Endothelial cell of umbilical vein (primary cell): ENCODE measurements at regions not wholly inside any gene's neighbourhood (a gene's known extent, or its start where the extent isn't known, plus 50 kb on each side); places are given as distances from the start of the nearest gene placed in this dataset.

Experiments
- BruUV-seq: library from RNA; stranded (reverse); fragments of 400-500 nt; replicated peaks from 2 replicates; lab custom pipeline; 2021; lab: Mats Ljungman, UMichigan
- CTCF ChIA-PET: fragments of 300-600, 350-600 bp; sonication (Branson Sonifier 250); formaldehyde crosslinking; loops from one replicate; lab custom pipeline; 2021; ENCODE audit warnings: antibody characterized with exemption, inconsistent platforms; lab: Charles Lee
- POLR2A ChIA-PET: fragments of 300-600, 350-600 bp; sonication (Branson Sonifier 250); formaldehyde crosslinking; loops from one replicate; lab custom pipeline; 2021; ENCODE audit warnings: antibody characterized with exemption, inconsistent platforms; lab: Charles Lee
- DNase-seq: peaks from one replicate; pipeline ENCODE4 v3.0.0-alpha.2; 2011; ENCODE audit warnings: low read depth, low spot score
- FAIRE-seq: peaks from 2 replicates; lab custom pipeline; 2011; peaks lifted over from hg19 to GRCh38; lab: Jason Lieb, UNC
- H2AFZ ChIP-seq: 2 replicates; pipeline ENCODE4 v1.6.0; 2012; ENCODE audit warnings: low read depth, low read length, control low read depth, inconsistent platforms
- H3K27ac ChIP-seq: 2 replicates; pipeline ENCODE4 v1.5.1; 2011; ENCODE audit warnings: low read depth, mild to moderate bottlenecking, control low read depth, low read length, moderate library complexity; ENCODE audit not compliant: insufficient read depth
- H3K27me3 ChIP-seq, 2 experiments: 2 replicates each; pipeline versions ENCODE4 v1.6.0 to v1.6.1; 2011; ENCODE audit warnings: low read length in 2 of 2, mixed read lengths in 1 of 2; ENCODE audit not compliant: control insufficient read depth in 2 of 2, insufficient read depth in 2 of 2
- H3K36me3 ChIP-seq, 2 experiments: 2 replicates in 1 of 2; 3 replicates in 1 of 2; pipeline ENCODE4 v1.5.1; 2011; ENCODE audit warnings: low read length in 2 of 2, mild to moderate bottlenecking in 1 of 2, moderate library complexity in 1 of 2; ENCODE audit not compliant: control insufficient read depth in 2 of 2, insufficient read depth in 2 of 2; ENCODE audit errors: extremely low read depth in 1 of 2
- H3K4me1 ChIP-seq: 3 replicates; pipeline ENCODE4 v1.5.1; 2011; ENCODE audit warnings: mild to moderate bottlenecking, low read length; ENCODE audit not compliant: control insufficient read depth, insufficient read depth; ENCODE audit errors: extremely low read depth
- H3K4me2 ChIP-seq: 2 replicates; pipeline ENCODE4 v1.6.1; 2011; ENCODE audit warnings: low read length, control low read depth, mixed read lengths; ENCODE audit not compliant: insufficient read depth
- H3K4me3 ChIP-seq, 3 experiments: fragments of 200-600 bp in 1 of 3; sonication (generic), shearing (Covaris generic) in 1 of 3; replicated peaks in 1 of 3; 2 replicates each; pipeline ENCODE4 v1.5.1; 2011 to 2016; ENCODE audit warnings: control low read depth in 3 of 3, low read length in 3 of 3, mild to moderate bottlenecking in 2 of 3, inconsistent platforms in 1 of 3, low read depth in 1 of 3, moderate library complexity in 1 of 3; ENCODE audit not compliant: insufficient read depth in 1 of 3
- H3K79me2 ChIP-seq: 2 replicates; pipeline ENCODE4 v1.6.0; 2012; ENCODE audit warnings: low read length, inconsistent platforms; ENCODE audit not compliant: control insufficient read depth, insufficient read depth
- H3K9ac ChIP-seq: replicated peaks from 2 replicates; pipeline ENCODE3; 2011; ENCODE audit warnings: low read length, control low read depth; ENCODE audit not compliant: insufficient read depth; ENCODE audit errors: extremely low read depth
- H3K9me1 ChIP-seq: replicated peaks from 3 replicates; pipeline ENCODE4 v1.6.0; 2011; ENCODE audit warnings: mild to moderate bottlenecking, low read length; ENCODE audit not compliant: control insufficient read depth, insufficient read depth; ENCODE audit errors: extremely low read depth
- H3K9me3 ChIP-seq: replicated peaks from 2 replicates; pipeline ENCODE4 v1.5.1; 2012; ENCODE audit warnings: low read length, inconsistent platforms; ENCODE audit not compliant: control insufficient read depth, insufficient read depth
- H4K20me1 ChIP-seq: replicated peaks from 2 replicates; pipeline ENCODE3; 2011; ENCODE audit warnings: mild to moderate bottlenecking, low read length; ENCODE audit not compliant: control insufficient read depth, insufficient read depth; ENCODE audit errors: extremely low read depth
- EZH2 ChIP-seq: IDR thresholded peaks from 2 replicates; pipeline ENCODE4 v1.6.1; 2012; ENCODE audit warnings: borderline replicate concordance, low read depth, mild to moderate bottlenecking, moderate library complexity, low read length, inconsistent platforms; ENCODE audit not compliant: severe bottlenecking
- FOS ChIP-seq: IDR thresholded peaks from 2 replicates; pipeline ENCODE4 v1.6.1; 2011; ENCODE audit warnings: mild to moderate bottlenecking, low read length, moderate library complexity, borderline replicate concordance; ENCODE audit not compliant: insufficient read depth
- GATA2 ChIP-seq: IDR thresholded peaks from 2 replicates; pipeline ENCODE4 v1.7.0; 2011; ENCODE audit warnings: low read depth, mild to moderate bottlenecking, moderate library complexity, mixed read lengths, low read length; ENCODE audit not compliant: insufficient read length, insufficient read depth
- JUN ChIP-seq: IDR thresholded peaks from 2 replicates; pipeline ENCODE4 v1.6.1; 2011; ENCODE audit warnings: borderline replicate concordance, low read depth; ENCODE audit not compliant: insufficient read length, insufficient read depth
- MYC ChIP-seq: IDR thresholded peaks from one replicate; pipeline ENCODE4 v1.6.1; 2011; ENCODE audit warnings: mild to moderate bottlenecking, low read depth, low read length
- POLR2A ChIP-seq: IDR thresholded peaks from 2 replicates; pipeline ENCODE4 v1.6.1; 2012; ENCODE audit warnings: low read depth, mild to moderate bottlenecking, control low read depth, low read length
- POLR2AphosphoS5 ChIP-seq: IDR thresholded peaks from 2 replicates; pipeline ENCODE4 v1.6.1; 2012; ENCODE audit warnings: low read depth, mild to moderate bottlenecking, control low read depth, low read length, moderate library complexity; ENCODE audit not compliant: insufficient read depth
- dilution Hi-C: fragments of 300-500 bp; cut with MboI; formaldehyde crosslinking; loops from one replicate; pipeline ENCODE4 v1.15.0; 2019; ENCODE audit warnings: low sequenced_read_pairs; ENCODE audit not compliant: extremely low pct_ligation_motif_present
- intact Hi-C: fragments of 100-400 bp; cut with micrococcal nuclease; formaldehyde crosslinking; loops from one replicate; pipeline ENCODE4 v1.10.0; 2022
- TF ChIP-seq, protein P1 (sequence below), 2 donors: IDR thresholded peaks; 1 replicate in 1 of 2; 2 replicates in 1 of 2; pipeline ENCODE4 v1.5.1; 2011; ENCODE audit warnings: low read length in 2 of 2, mild to moderate bottlenecking in 2 of 2, moderate library complexity in 2 of 2, control low read depth in 1 of 2, inconsistent platforms in 1 of 2, low read depth in 1 of 2; ENCODE audit not compliant: insufficient read depth in 1 of 2; ENCODE audit errors: extremely low read depth in 1 of 2
- TF ChIP-seq, protein P2 (sequence below): IDR thresholded peaks from 2 replicates; pipeline ENCODE4 v1.6.1; 2011; ENCODE audit not compliant: insufficient read depth, insufficient read length

DNA sequence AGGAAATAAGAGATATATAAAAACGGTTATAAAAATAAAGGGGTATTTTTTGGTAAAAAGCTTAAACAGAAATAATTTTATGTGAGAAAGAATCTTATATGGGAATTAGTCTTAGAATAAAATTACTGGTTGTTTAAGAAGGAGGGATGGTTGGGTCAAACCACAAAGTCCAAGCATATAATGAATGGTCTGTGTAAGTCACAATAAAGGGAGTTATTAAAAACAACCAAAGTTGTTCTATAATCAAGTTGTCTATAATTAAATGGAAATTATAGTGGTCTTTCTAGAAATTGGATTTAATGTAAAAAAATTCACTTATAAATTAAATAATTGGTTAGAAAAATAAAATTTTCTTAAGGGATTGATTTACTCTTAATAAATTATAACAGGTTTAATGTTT, 304.8 kb downstream of the POM121L12 start:
- dilution Hi-C loops (no loop called here), intact Hi-C loops (no loop called here)
- no peaks in the 10 kb centered on the region for H3K36me3 ChIP-seq
- no peaks in the 10 kb centered on the region for H3K4me1 ChIP-seq
- no peaks in the 10 kb centered on the region for H3K79me2 ChIP-seq
- no peak for TF ChIP-seq GATA2
- no peak for TF ChIP-seq JUN
- TF ChIP-seq, protein P1, sequence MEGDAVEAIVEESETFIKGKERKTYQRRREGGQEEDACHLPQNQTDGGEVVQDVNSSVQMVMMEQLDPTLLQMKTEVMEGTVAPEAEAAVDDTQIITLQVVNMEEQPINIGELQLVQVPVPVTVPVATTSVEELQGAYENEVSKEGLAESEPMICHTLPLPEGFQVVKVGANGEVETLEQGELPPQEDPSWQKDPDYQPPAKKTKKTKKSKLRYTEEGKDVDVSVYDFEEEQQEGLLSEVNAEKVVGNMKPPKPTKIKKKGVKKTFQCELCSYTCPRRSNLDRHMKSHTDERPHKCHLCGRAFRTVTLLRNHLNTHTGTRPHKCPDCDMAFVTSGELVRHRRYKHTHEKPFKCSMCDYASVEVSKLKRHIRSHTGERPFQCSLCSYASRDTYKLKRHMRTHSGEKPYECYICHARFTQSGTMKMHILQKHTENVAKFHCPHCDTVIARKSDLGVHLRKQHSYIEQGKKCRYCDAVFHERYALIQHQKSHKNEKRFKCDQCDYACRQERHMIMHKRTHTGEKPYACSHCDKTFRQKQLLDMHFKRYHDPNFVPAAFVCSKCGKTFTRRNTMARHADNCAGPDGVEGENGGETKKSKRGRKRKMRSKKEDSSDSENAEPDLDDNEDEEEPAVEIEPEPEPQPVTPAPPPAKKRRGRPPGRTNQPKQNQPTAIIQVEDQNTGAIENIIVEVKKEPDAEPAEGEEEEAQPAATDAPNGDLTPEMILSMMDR (IDR thresholded peaks at IDR 0.05; ENCODE audit: extremely low read depth in 1 of 2, insufficient read depth in 1 of 2, low read depth in 1 of 2, low read length in 2 of 2) = no peak
- TF ChIP-seq, protein P2, sequence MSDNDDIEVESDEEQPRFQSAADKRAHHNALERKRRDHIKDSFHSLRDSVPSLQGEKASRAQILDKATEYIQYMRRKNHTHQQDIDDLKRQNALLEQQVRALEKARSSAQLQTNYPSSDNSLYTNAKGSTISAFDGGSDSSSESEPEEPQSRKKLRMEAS = no peak
- TF ChIP-seq FOS = no peak
- TF ChIP-seq MYC = no peak
- no peak for TF ChIP-seq POLR2AphosphoS5
- TF ChIP-seq EZH2 = no peak
- no peak for TF ChIP-seq POLR2A
- FAIRE-seq (no peak), DNase-seq (no peak)
- CTCF ChIA-PET = no interaction called here
- BruUV-seq = no TSS peak
- H4K20me1 ChIP-seq = no peaks in the 10 kb centered on the region
- no peak overlapping the region for H3K4me2 ChIP-seq
- H3K9me1 ChIP-seq = no peaks in the 10 kb centered on the region
- POLR2A ChIA-PET = no interaction called here
- H3K9ac ChIP-seq = no peak overlapping the region
- H3K27ac ChIP-seq = no peak overlapping the region
- H3K4me3 ChIP-seq = no peak overlapping the region
- H3K9me3 ChIP-seq = no peaks in the 10 kb centered on the region
- H3K27me3 ChIP-seq = no peaks in the 10 kb centered on the region
- H2AFZ ChIP-seq = no peak overlapping the region
